Dermis blood vessel endothelial cell (primary cell): ENCODE measurements at regions not wholly inside any gene's neighbourhood (a gene's known extent, or its start where the extent isn't known, plus 50 kb on each side); places are given as distances from the start of the nearest gene placed in this dataset.
"Not testable (repeated sequence)": the region's sequence is repeated elsewhere in the genome, so short reads cannot be mapped to it uniquely, and the experiment has no call there.

Experiments
- DNase-seq: peaks from one replicate; pipeline ENCODE4 v3.0.0; 2010

GRCh38 chrX:10469-11458, 270.4 kb upstream of the PLCXD1 start:
- not testable (repeated sequence) for DNase-seq

- DNase-seq = not testable (repeated sequence)
These were observed 267.2 kb upstream of the PLCXD1 start for GRCh38 chrX:13821-14443.

- not testable (repeated sequence) for DNase-seq
These were observed 266.7 kb upstream of the PLCXD1 start for GRCh38 chrX:14452-14851.

- DNase-seq = not testable (repeated sequence)
These were observed 262.3 kb upstream of the PLCXD1 start for GRCh38 chrX:18768-19454.

- DNase-seq = not testable (repeated sequence)
These were observed 261.7 kb upstream of the PLCXD1 start for GRCh38 chrX:19455-19827.

GRCh38 chrX:19912-20571, 261.1 kb upstream of the PLCXD1 start:
- peak; percentile 14 for DNase-seq

GRCh38 chrX:24139-24538, 257.0 kb upstream of the PLCXD1 start:
- DNase-seq = not testable (repeated sequence)
